Right cardiac atrium (tissue), 5 donors: ENCODE measurements at regions not wholly inside any gene's neighbourhood (a gene's known extent, or its start where the extent isn't known, plus 50 kb on each side); places are given as distances from the start of the nearest gene placed in this dataset.

Experiments
- ATAC-seq, 2 donors: fragments of 200-7000 bp; cut with Tn5 transposase; one replicate each; pipeline versions ENCODE4 v1.8.0 to v1.9.1; 2020; ENCODE audit warnings: moderate library complexity in 2 of 2, mild to moderate bottlenecking in 1 of 2
- DNase-seq, 3 donors: peaks; one replicate each; pipeline ENCODE4 v3.0.0-alpha.2; 2020
- H3K27ac ChIP-seq: one replicate; pipeline ENCODE4 v1.5.1; 2013; ENCODE audit warnings: mild to moderate bottlenecking, low read length, control low read depth, moderate library complexity
- H3K27me3 ChIP-seq: one replicate; pipeline ENCODE4 v1.6.1; 2013; ENCODE audit not compliant: control insufficient read depth, insufficient read depth
- H3K4me1 ChIP-seq: one replicate; pipeline ENCODE4 v1.6.1; 2013; ENCODE audit warnings: low read length; ENCODE audit not compliant: control insufficient read depth, insufficient read depth
- H3K4me3 ChIP-seq: one replicate; pipeline ENCODE4 v1.5.1; 2013; ENCODE audit warnings: low read length, control low read depth
- H3K9me3 ChIP-seq: one replicate; pipeline ENCODE4 v1.6.1; 2013; ENCODE audit warnings: low read length; ENCODE audit not compliant: control insufficient read depth
- WGBS: extraction: QIAGEN DNeasy Blood & Tissue Kit; methylation state at CpG from one replicate; pipeline ENCODE4 v1.1.7; 2013; 5-methylcytosine and 5-hydroxymethylcytosine counted together
- intact Hi-C, 4 donors: fragments of 100-400 bp; cut with DNase I; formaldehyde crosslinking; loops; one replicate each; pipeline versions ENCODE4 v1.11.0 to v1.14.0; 2022 to 2023
- donor health status: healthy with polysubstance abuse.
- donor health status: DM: no; HTN: yes; CAD: no.
- donor health status: DM: no; HTN: no; CAD: no.
- donor health status: DM: no; HTN: yes; CAD: no; lungs with severe emphysema.
- donor health status: DM: yes; HTN: yes; CAD: no.

GRCh38 chr20:20812136-20812535, 99.7 kb upstream of the RALGAPA2 start:
- H3K4me3 ChIP-seq: no peak overlapping the region
- H3K27ac ChIP-seq: no peak overlapping the region
- ATAC-seq: no peak
- 82% methylated on average over 5 of the region's 5 CpGs for WGBS
- no peaks in the 10 kb centered on the region for H3K4me1 ChIP-seq
- H3K9me3 ChIP-seq: no peaks in the 10 kb centered on the region
- DNase-seq: no peak
- H3K27me3 ChIP-seq: no peaks in the 10 kb centered on the region
- intact Hi-C loops: no loop called here

GRCh38 chr20:20808016-20808415, 95.6 kb upstream of the RALGAPA2 start:
- Histone ChIP-seq H3K27ac (no peak overlapping the region), H3K4me1 (peaks cover under 1% of the 10 kb centered on the region), H3K27me3 (no peaks in the 10 kb centered on the region), H3K9me3 (no peaks in the 10 kb centered on the region), H3K4me3 (no peak overlapping the region)
- ATAC-seq: no peak
- intact Hi-C loops: no loop called here
- 74% methylated on average over 4 of the region's 4 CpGs for WGBS
- no peak for DNase-seq

GRCh38 chr20:20806121-20807095, 94.0 kb upstream of the RALGAPA2 start:
- 82% methylated on average over 12 of the region's 12 CpGs for WGBS
- DNase-seq: no peak
- intact Hi-C loops: no loop called here
- no peak overlapping the region for H3K4me3 ChIP-seq
- H3K27me3 ChIP-seq: no peaks in the 10 kb centered on the region
- no peaks in the 10 kb centered on the region for H3K9me3 ChIP-seq
- no peak overlapping the region for H3K27ac ChIP-seq
- ATAC-seq: no peak
- peaks cover 3% of the 10 kb centered on the region for H3K4me1 ChIP-seq

GRCh38 chr20:20803011-20803410, 90.6 kb upstream of the RALGAPA2 start:
- Histone ChIP-seq H3K4me1 (peaks cover 3% of the 10 kb centered on the region), H3K27me3 (no peaks in the 10 kb centered on the region), H3K27ac (no peak overlapping the region), H3K9me3 (no peaks in the 10 kb centered on the region), H3K4me3 (no peak overlapping the region)
- ATAC-seq: no peak
- intact Hi-C loops: no loop called here
- 78% methylated on average over 3 of the region's 3 CpGs for WGBS
- DNase-seq: no peak

- DNase-seq (no peak), ATAC-seq (peak; percentile 61 to 91)
- H3K4me1 ChIP-seq: peaks cover 3% of the 10 kb centered on the region
- no peak overlapping the region for H3K27ac ChIP-seq
- no peaks in the 10 kb centered on the region for H3K27me3 ChIP-seq
- H3K9me3 ChIP-seq: no peaks in the 10 kb centered on the region
- 66% methylated on average over 3 of the region's 3 CpGs for WGBS
- H3K4me3 ChIP-seq: no peak overlapping the region
- intact Hi-C loops: no loop called here
These were observed 89.9 kb upstream of the RALGAPA2 start for GRCh38 chr20:20802328-20802727.

- H3K27ac ChIP-seq: no peak overlapping the region
- H3K9me3 ChIP-seq: no peaks in the 10 kb centered on the region
- ATAC-seq (no peak), DNase-seq (no peak)
- no peak overlapping the region for H3K4me3 ChIP-seq
- intact Hi-C loops: no loop called here
- peaks cover 3% of the 10 kb centered on the region for H3K4me1 ChIP-seq
- WGBS: 85% methylated on average over 6 of the region's 6 CpGs
- no peaks in the 10 kb centered on the region for H3K27me3 ChIP-seq
These were observed 87.4 kb upstream of the RALGAPA2 start for GRCh38 chr20:20799716-20800312.

GRCh38 chr20:20797521-20798310, 85.3 kb upstream of the RALGAPA2 start:
- intact Hi-C loops: no loop called here
- ATAC-seq: no peak
- WGBS: 82% methylated on average over 14 of the region's 14 CpGs
- H3K4me3 ChIP-seq: no peak overlapping the region
- DNase-seq: no peak
- no peaks in the 10 kb centered on the region for H3K4me1 ChIP-seq
- H3K9me3 ChIP-seq: no peaks in the 10 kb centered on the region
- no peak overlapping the region for H3K27ac ChIP-seq
- no peaks in the 10 kb centered on the region for H3K27me3 ChIP-seq

- Histone ChIP-seq H3K4me3 (no peak overlapping the region), H3K27ac (no peak overlapping the region), H3K9me3 (no peaks in the 10 kb centered on the region), H3K4me1 (no peaks in the 10 kb centered on the region), H3K27me3 (no peaks in the 10 kb centered on the region)
- ATAC-seq (no peak), DNase-seq (no peak)
- WGBS: 90% methylated on average over 18 of the region's 18 CpGs
- intact Hi-C loops: no loop called here
These were observed 84.5 kb upstream of the RALGAPA2 start for GRCh38 chr20:20796766-20797440.

- ATAC-seq (no peak), DNase-seq (no peak)
- Histone ChIP-seq H3K9me3 (no peaks in the 10 kb centered on the region), H3K27ac (no peak overlapping the region), H3K4me1 (no peaks in the 10 kb centered on the region), H3K4me3 (no peak overlapping the region), H3K27me3 (no peaks in the 10 kb centered on the region)
- intact Hi-C loops: no loop called here
- 84% methylated on average over 5 of the region's 5 CpGs for WGBS
These were observed 83.3 kb upstream of the RALGAPA2 start for GRCh38 chr20:20795721-20796120.

- no peak overlapping the region for H3K27ac ChIP-seq
- no peaks in the 10 kb centered on the region for H3K27me3 ChIP-seq
- WGBS: 67% methylated on average over 3 of the region's 3 CpGs
- ATAC-seq (no peak), DNase-seq (no peak)
- H3K4me1 ChIP-seq: no peaks in the 10 kb centered on the region
- H3K4me3 ChIP-seq: no peak overlapping the region
- H3K9me3 ChIP-seq: no peaks in the 10 kb centered on the region
- intact Hi-C loops: no loop called here
These were observed 82.7 kb upstream of the RALGAPA2 start for GRCh38 chr20:20795119-20795518.
